HCT116 (cell line): ENCODE measurements at regions not wholly inside any gene's neighbourhood (a gene's known extent, or its start where the extent isn't known, plus 50 kb on each side); places are given as distances from the start of the nearest gene placed in this dataset.

Experiments used
- ATAC-seq: fragments of 200-7000 bp; cut with Tn5 transposase; 2 replicates; pipeline ENCODE4 v1.9.1; 2020; ENCODE audit warnings: mild to moderate bottlenecking, moderate library complexity
- BruUV-seq: library from RNA; stranded (reverse); fragments of 400-500 nt; replicated peaks from 2 replicates; lab custom pipeline; 2021; lab: Mats Ljungman, UMichigan
- CTCF ChIA-PET: fragments of 300-600 bp; sonication (Branson Sonifier 250); formaldehyde crosslinking; loops from one replicate; lab custom pipeline; 2021; ENCODE audit warnings: antibody characterized with exemption; lab: Charles Lee
- POLR2A ChIA-PET: fragments of 300-600, 350-600 bp; sonication (Branson Sonifier 250); formaldehyde crosslinking; loops from one replicate; lab custom pipeline; 2021; ENCODE audit warnings: antibody characterized with exemption; lab: Charles Lee
- RAD21 ChIA-PET, 2 experiments: fragments of 300-600 bp; sonication (Branson Sonifier 250); formaldehyde crosslinking; loops; one replicate each; lab custom pipeline; 2023; ENCODE audit warnings: low total read pairs in 2 of 2; ENCODE audit not compliant: uncharacterized antibody in 2 of 2, unreplicated experiment in 2 of 2, low non-redundant PET in 1 of 2; lab: Charles Lee
- DNase-seq: peaks from one replicate; pipeline ENCODE4 v3.0.0-alpha.2; 2010; ENCODE audit warnings: low read depth, low spot score
- H2AFZ ChIP-seq: fragments of 200-600 bp; shearing (Covaris generic), sonication (generic); 2 replicates; pipeline ENCODE4 v1.6.1; 2017; ENCODE audit warnings: low read depth, mixed run types, mixed read lengths, antibody characterized with exemption, low read length; ENCODE audit not compliant: poor library complexity, severe bottlenecking
- H3K27ac ChIP-seq: 2 replicates; pipeline ENCODE4 v1.5.1; 2012; ENCODE audit warnings: low read depth, low read length
- H3K27me3 ChIP-seq: fragments of 200-600 bp; sonication (generic); 2 replicates; pipeline ENCODE4 v1.6.1; 2016; ENCODE audit warnings: mixed run types, low read length, mixed read lengths; ENCODE audit not compliant: insufficient read depth
- H3K36me3 ChIP-seq, 2 experiments: fragments of 200-500 bp in 1 of 2; fragments of 200-600 bp in 1 of 2; sonication (Bioruptor generic) in 1 of 2; sonication (generic) in 1 of 2; 2 replicates each; pipeline versions ENCODE4 v1.5.1 to v1.6.1; 2014 to 2016; ENCODE audit warnings: low read length in 2 of 2, inconsistent platforms in 1 of 2, mixed read lengths in 1 of 2, mixed run types in 1 of 2; ENCODE audit not compliant: insufficient read depth in 2 of 2, control insufficient read depth in 1 of 2
- H3K4me1 ChIP-seq, 2 experiments: fragments of 200-600 bp in 1 of 2; sonication (generic) in 1 of 2; 2 replicates each; pipeline versions ENCODE4 v1.5.1 to v1.6.1; 2012 to 2017; ENCODE audit warnings: low read length in 2 of 2, inconsistent platforms in 1 of 2, mild to moderate bottlenecking in 1 of 2, mixed read lengths in 1 of 2, mixed run types in 1 of 2, moderate library complexity in 1 of 2; ENCODE audit not compliant: insufficient read depth in 2 of 2, control insufficient read depth in 1 of 2
- H3K4me2 ChIP-seq: fragments of 200-600 bp; sonication (generic); 2 replicates; pipeline ENCODE4 v1.6.1; 2017; ENCODE audit warnings: mixed run types, low read length, mixed read lengths
- H3K4me3 ChIP-seq, 2 experiments: fragments of 200-600 bp in 1 of 2; sonication (generic) in 1 of 2; replicated peaks in 1 of 2; 2 replicates each; pipeline ENCODE4 v1.5.1; 2011 to 2016; ENCODE audit warnings: low read length in 2 of 2, control low read depth in 1 of 2, low read depth in 1 of 2, mild to moderate bottlenecking in 1 of 2, mixed read lengths in 1 of 2, mixed run types in 1 of 2
- H3K79me2 ChIP-seq: fragments of 200-600 bp; sonication (generic); 2 replicates; pipeline ENCODE4 v1.6.1; 2017; ENCODE audit warnings: mild to moderate bottlenecking, mixed run types, low read length, moderate library complexity, mixed read lengths; ENCODE audit not compliant: insufficient read depth
- H3K9ac ChIP-seq: fragments of 200-600 bp; sonication (generic); 2 replicates; pipeline ENCODE4 v1.6.1; 2016; ENCODE audit warnings: low read length, mixed read lengths
- H3K9me2 ChIP-seq: fragments of 200-600 bp; sonication (generic), shearing (Covaris generic); 2 replicates; pipeline ENCODE4 v1.6.1; 2017; ENCODE audit warnings: mixed run types, mild to moderate bottlenecking, moderate library complexity; ENCODE audit not compliant: insufficient read depth
- H3K9me3 ChIP-seq, 2 experiments: fragments of 200-500 bp in 1 of 2; fragments of 200-600 bp in 1 of 2; sonication (Bioruptor generic) in 1 of 2; sonication (generic) in 1 of 2; 2 replicates each; pipeline ENCODE4 v1.6.1; 2014 to 2017; ENCODE audit warnings: low read length in 2 of 2, mixed read lengths in 2 of 2, inconsistent platforms in 1 of 2, low read depth in 1 of 2, mild to moderate bottlenecking in 1 of 2, mixed run types in 1 of 2, moderate library complexity in 1 of 2; ENCODE audit not compliant: control insufficient read depth in 1 of 2, insufficient read depth in 1 of 2
- H4K20me1 ChIP-seq: fragments of 200-600 bp; sonication (generic), shearing (Covaris generic); 2 replicates; pipeline ENCODE4 v1.6.1; 2017; ENCODE audit warnings: mixed run types, mild to moderate bottlenecking, moderate library complexity; ENCODE audit not compliant: insufficient read depth
- ATF3 ChIP-seq: IDR thresholded peaks from 2 replicates; pipeline ENCODE4 v1.6.1; 2012
- CBX3 ChIP-seq: IDR thresholded peaks from 2 replicates; pipeline ENCODE4 v1.6.1; 2012; ENCODE audit warnings: low read depth
- CEBPB ChIP-seq: IDR thresholded peaks from 2 replicates; pipeline ENCODE4 v1.6.1; 2012; ENCODE audit warnings: low read depth
- EGR1 ChIP-seq: IDR thresholded peaks from 2 replicates; pipeline ENCODE4 v1.6.1; 2012; ENCODE audit warnings: low read depth
- ELF1 ChIP-seq: IDR thresholded peaks from 2 replicates; pipeline ENCODE4 v1.6.1; 2012; ENCODE audit warnings: low read depth, borderline replicate concordance
- EZH2 ChIP-seq: fragments of 200-600 bp; sonication (generic); IDR thresholded peaks from 2 replicates; pipeline ENCODE4 v1.6.1; 2017; ENCODE audit warnings: antibody characterized with exemption, mixed run types
- EZH2phosphoT487 ChIP-seq: fragments of 200-600 bp; IDR thresholded peaks from 2 replicates; pipeline ENCODE4 v1.6.1; 2018; ENCODE audit warnings: antibody characterized with exemption, borderline replicate concordance
- FOSL1 ChIP-seq: IDR thresholded peaks from 2 replicates; pipeline ENCODE4 v1.6.1; 2012; ENCODE audit warnings: low read depth
- MAX ChIP-seq: IDR thresholded peaks from 2 replicates; pipeline ENCODE4 v1.6.1; 2012
- POLR2A ChIP-seq: IDR thresholded peaks from 2 replicates; pipeline ENCODE4 v1.7.0; 2011; ENCODE audit warnings: borderline replicate concordance; ENCODE audit not compliant: insufficient read depth, insufficient read length; ENCODE audit errors: extremely low read depth
- POLR2AphosphoS5 ChIP-seq: IDR thresholded peaks from 2 replicates; pipeline ENCODE4 v1.6.1; 2011; ENCODE audit warnings: mild to moderate bottlenecking, low read depth, low read length, moderate library complexity
- RAD21 ChIP-seq: IDR thresholded peaks from 2 replicates; pipeline ENCODE4 v1.6.1; 2012; ENCODE audit warnings: low read depth, mild to moderate bottlenecking
- SIN3A ChIP-seq: IDR thresholded peaks from 2 replicates; pipeline ENCODE4 v1.6.1; 2012; ENCODE audit warnings: low read depth
- SP1 ChIP-seq: IDR thresholded peaks from 2 replicates; pipeline ENCODE4 v1.6.1; 2012; ENCODE audit warnings: low read depth
- SRF ChIP-seq: IDR thresholded peaks from 2 replicates; pipeline ENCODE4 v1.6.1; 2012; ENCODE audit warnings: low read depth
- YY1 ChIP-seq: IDR thresholded peaks from 2 replicates; pipeline ENCODE4 v1.6.1; 2011; ENCODE audit warnings: low read length, low read depth, moderate library complexity, mild to moderate bottlenecking; ENCODE audit not compliant: insufficient replicate concordance; ENCODE audit errors: extremely low read depth
- ZBTB33 ChIP-seq: IDR thresholded peaks from 2 replicates; pipeline ENCODE4 v1.6.1; 2011; ENCODE audit warnings: mild to moderate bottlenecking, low read length, moderate library complexity; ENCODE audit not compliant: insufficient replicate concordance; ENCODE audit errors: extremely low read depth
- ZFX ChIP-seq: fragments of 450-650 bp; IDR thresholded peaks from 2 replicates; pipeline ENCODE4 v1.6.1; 2017
- intact Hi-C: fragments of 100-400 bp; cut with micrococcal nuclease; formaldehyde crosslinking; loops from 2 replicates; pipeline ENCODE4 v1.10.0; 2022

- Histone ChIP-seq H3K9me2 (no peaks in the 10 kb centered on the region), H3K4me2 (no peak overlapping the region), H3K4me3 (no peak overlapping the region), H3K27me3 (no peaks in the 10 kb centered on the region), H3K36me3 (no peaks in the 10 kb centered on the region), H3K9ac (no peak overlapping the region), H3K4me1 (no peaks in the 10 kb centered on the region), H3K79me2 (no peaks in the 10 kb centered on the region), H3K9me3 (no peaks in the 10 kb centered on the region), H4K20me1 (no peaks in the 10 kb centered on the region), H2AFZ (no peak overlapping the region), H3K27ac (no peak overlapping the region)
- DNase-seq: no peak
- ChIA-PET POLR2A (no interaction called here), CTCF (no interaction called here), RAD21 (no interaction called here)
- ATAC-seq: no peak
- intact Hi-C loops: no loop called here
- TF ChIP-seq ELF1 (no peak), CBX3 (no peak), EZH2phosphoT487 (no peak), ZBTB33 (no peak), FOSL1 (no peak), EGR1 (no peak), CEBPB (no peak), SP1 (no peak), YY1 (no peak), RAD21 (no peak), ZFX (no peak)
- BruUV-seq: no TSS peak
These were observed 78.4 kb upstream of the PRKAR2B start for GRCh38 chr7:106966121-106966520.

GRCh38 chr7:106968160-106968559 is 76.3 kb upstream of the PRKAR2B start:
- DNase-seq: no peak
- no TSS peak for BruUV-seq
- Histone ChIP-seq H3K9ac (no peak overlapping the region), H4K20me1 (no peaks in the 10 kb centered on the region), H3K4me2 (no peak overlapping the region), H2AFZ (no peak overlapping the region), H3K79me2 (no peaks in the 10 kb centered on the region), H3K4me3 (no peak overlapping the region), H3K27ac (no peak overlapping the region), H3K36me3 (no peaks in the 10 kb centered on the region), H3K27me3 (no peaks in the 10 kb centered on the region), H3K9me3 (no peaks in the 10 kb centered on the region), H3K9me2 (no peaks in the 10 kb centered on the region), H3K4me1 (no peaks in the 10 kb centered on the region)
- ChIA-PET RAD21 (no interaction called here), POLR2A (no interaction called here), CTCF (no interaction called here)
- no peak for ATAC-seq
- intact Hi-C loops: no loop called here
- TF ChIP-seq POLR2A (no peak), POLR2AphosphoS5 (no peak), ATF3 (no peak), ZBTB33 (no peak), MAX (no peak), SIN3A (no peak), EZH2 (no peak), SRF (no peak)
